Stomach (tissue), 8 donors: ENCODE measurements at regions not wholly inside any gene's neighbourhood (a gene's known extent, or its start where the extent isn't known, plus 50 kb on each side); places are given as distances from the start of the nearest gene placed in this dataset.

ENCODE experiments used
- DNase-seq, 2 donors: peaks; one replicate each; pipeline versions ENCODE4 v3.0.0 to v3.0.0-alpha.2; 2013 to 2019
- H3K27ac ChIP-seq, 5 donors: fragments of 200-600 bp in 4 of 5; sonication (generic) in 4 of 5; one replicate each; pipeline ENCODE4 v1.5.1; 2013 to 2019; ENCODE audit warnings: mild to moderate bottlenecking in 1 of 5, moderate library complexity in 1 of 5
- H3K27me3 ChIP-seq, 3 donors: fragments of 200-600 bp; sonication (generic); one replicate each; pipeline ENCODE4 v1.5.1; 2017 to 2019; ENCODE audit warnings: mixed run types in 1 of 3
- H3K36me3 ChIP-seq, 4 donors: fragments of 200-600 bp; sonication (generic); 1 replicate in 3 of 4; 2 replicates in 1 of 4; pipeline ENCODE4 v1.5.1; 2016 to 2019
- H3K4me1 ChIP-seq, 4 donors: fragments of 200-600 bp; sonication (generic); one replicate each; pipeline ENCODE4 v1.5.1; 2016 to 2019
- H3K4me3 ChIP-seq, 4 donors: fragments of 200-600 bp; sonication (generic) in 3 of 4; one replicate each; pipeline ENCODE4 v1.5.1; 2016 to 2019; ENCODE audit warnings: mild to moderate bottlenecking in 1 of 4
- H3K9me3 ChIP-seq, 4 donors: fragments of 200-600 bp; sonication (generic); one replicate each; pipeline ENCODE4 v1.5.1; 2016 to 2019
- CTCF ChIP-seq, 7 experiments: fragments of 450-650 bp in 4 of 7; fragments of 200-600 bp in 3 of 7; sonication (generic) in 3 of 7; IDR thresholded peaks; one replicate each; pipeline ENCODE4 v1.5.1; 2016 to 2019; ENCODE audit warnings: antibody characterized with exemption in 7 of 7, control low read depth in 2 of 7, mild to moderate bottlenecking in 1 of 7
- EP300 ChIP-seq: sonication (generic); formaldehyde crosslinking; IDR thresholded peaks from one replicate; pipeline ENCODE4 v1.6.1; 2017; ENCODE audit warnings: antibody characterized with exemption
- POLR2A ChIP-seq, 4 donors: fragments of 450-650 bp; IDR thresholded peaks; one replicate each; pipeline ENCODE4 v1.6.1; 2016; ENCODE audit warnings: antibody characterized with exemption in 4 of 4, control low read depth in 2 of 4, mild to moderate bottlenecking in 1 of 4, moderate library complexity in 1 of 4
- POLR2AphosphoS5 ChIP-seq, 3 donors: sonication (generic); formaldehyde crosslinking; IDR thresholded peaks; one replicate each; pipeline ENCODE4 v1.6.1; 2016; ENCODE audit warnings: antibody characterized with exemption in 3 of 3
- WGBS, 5 donors: extraction: QIAGEN DNeasy Blood & Tissue Kit in 3 of 5; methylation state at CpG; one replicate each; pipeline versions ENCODE4 v1.1.5 to v1.1.7; 2013 to 2018; 5-methylcytosine and 5-hydroxymethylcytosine counted together
- intact Hi-C: fragments of 100-400 bp; cut with DNase I; formaldehyde crosslinking; loops from one replicate; pipeline ENCODE4 v1.15.1; 2023; ENCODE audit warnings: low total_unique reads
- donor health status: healthy with polysubstance abuse.
- donor health status: Bipolar disorder and iron deficiency.
- donor health status: healthy.

GRCh38 chr3:164375538-164375937 is 702.8 kb downstream of the SI start:
- Histone ChIP-seq H3K27ac (no peak overlapping the region), H3K36me3 (no peaks in the 10 kb centered on the region), H3K27me3 (no peaks in the 10 kb centered on the region), H3K9me3 (no peaks in the 10 kb centered on the region), H3K4me1 (no peaks in the 10 kb centered on the region), H3K4me3 (no peak overlapping the region)
- intact Hi-C loops = no loop called here
- DNase-seq = no peak
- 42 to 80% (median 50%) methylated on average over 1 of the region's 1 CpG for WGBS, 5 donors
- TF ChIP-seq EP300 (no peak), CTCF (IDR thresholded peaks at IDR 0.05) (no peak), POLR2A (IDR thresholded peaks at IDR 0.05) (no peak), POLR2AphosphoS5 (IDR thresholded peaks at IDR 0.05) (no peak)

- intact Hi-C loops = no loop called here
- no peak for DNase-seq
- Histone ChIP-seq H3K4me1 (no peaks in the 10 kb centered on the region), H3K36me3 (no peaks in the 10 kb centered on the region), H3K4me3 (no peak overlapping the region), H3K9me3 (no peaks in the 10 kb centered on the region), H3K27me3 (no peaks in the 10 kb centered on the region), H3K27ac (no peak overlapping the region)
- WGBS, 5 donors = 68 to 89% (median 87%) methylated on average over 2 of the region's 2 CpGs
- TF ChIP-seq POLR2A (IDR thresholded peaks at IDR 0.05) (no peak), EP300 (no peak), CTCF (IDR thresholded peaks at IDR 0.05) (no peak), POLR2AphosphoS5 (IDR thresholded peaks at IDR 0.05) (no peak)
These were observed 706.6 kb downstream of the SI start for GRCh38 chr3:164371681-164372080.

- no peak for TF ChIP-seq POLR2A (IDR thresholded peaks at IDR 0.05)
- TF ChIP-seq POLR2AphosphoS5 (IDR thresholded peaks at IDR 0.05) = no peak
- TF ChIP-seq CTCF (IDR thresholded peaks at IDR 0.05) = no peak
- no peak for TF ChIP-seq EP300
- no peak overlapping the region for H3K27ac ChIP-seq
- H3K36me3 ChIP-seq = no peaks in the 10 kb centered on the region
- H3K4me3 ChIP-seq = no peak overlapping the region
- whole genome bisulfite sequencing, 5 donors = 74 to 85% (median 80%) methylated on average over 5 of the region's 5 CpGs
- no peaks in the 10 kb centered on the region for H3K4me1 ChIP-seq
- H3K27me3 ChIP-seq = no peaks in the 10 kb centered on the region
- no peak for DNase-seq
- intact Hi-C loops = no loop called here
- no peaks in the 10 kb centered on the region for H3K9me3 ChIP-seq
These were observed 707.3 kb downstream of the SI start for GRCh38 chr3:164370970-164371369.

GRCh38 chr3:164365242-164365641 is 713.1 kb downstream of the SI start:
- no peak for DNase-seq
- intact Hi-C loops = no loop called here
- Histone ChIP-seq H3K36me3 (no peaks in the 10 kb centered on the region), H3K9me3 (no peaks in the 10 kb centered on the region), H3K27me3 (no peaks in the 10 kb centered on the region), H3K4me1 (no peaks in the 10 kb centered on the region), H3K27ac (no peak overlapping the region), H3K4me3 (no peak overlapping the region)
- TF ChIP-seq EP300 = no peak
- no peak for TF ChIP-seq CTCF (IDR thresholded peaks at IDR 0.05)
- no peak for TF ChIP-seq POLR2AphosphoS5 (IDR thresholded peaks at IDR 0.05)
- TF ChIP-seq POLR2A (IDR thresholded peaks at IDR 0.05) = no peak
- 61 to 81% (median 79%) methylated on average over 1 of the region's 1 CpG for WGBS, 5 donors
